ENCODE measurements at regions not wholly inside any gene's neighbourhood (a gene's known extent, or its start where the extent isn't known, plus 50 kb on each side); places are given as distances from the start of the nearest gene placed in this dataset.

- TF ChIP-seq ZNF747 (tag by site-specific recombination; IDR thresholded peaks at IDR 0.05) = no peak
- no peak for TF ChIP-seq ZNF513 (tag by site-specific recombination; IDR thresholded peaks at IDR 0.05)
- no peak for TF ChIP-seq CTCF (tag by site-specific recombination; IDR thresholded peaks at IDR 0.05)
- TF ChIP-seq GLI4 (tag by site-specific recombination; IDR thresholded peaks at IDR 0.05) = no peak
- no peak for TF ChIP-seq PATZ1 (tag by site-specific recombination; IDR thresholded peaks at IDR 0.05)
Measured at GRCh38 chr3:194797555-194798250, 112.0 kb downstream of the FAM43A start.
